Liver (tissue), 3 donors: ENCODE measurements at regions not wholly inside any gene's neighbourhood (a gene's known extent, or its start where the extent isn't known, plus 50 kb on each side); places are given as distances from the start of the nearest gene placed in this dataset.
"Not testable (repeated sequence)": the region's sequence is repeated elsewhere in the genome, so short reads cannot be mapped to it uniquely, and the experiment has no call there.

Experiments
- JUND ChIP-seq, 2 donors: IDR thresholded peaks; 2 replicates each; pipeline ENCODE4 v1.6.1; 2016; ENCODE audit warnings: antibody characterized with exemption in 2 of 2
- RAD21 ChIP-seq, 2 donors: IDR thresholded peaks; 2 replicates each; pipeline ENCODE4 v1.6.1; 2016; ENCODE audit warnings: antibody characterized with exemption in 2 of 2, mild to moderate bottlenecking in 2 of 2
- TAF1 ChIP-seq: conservative IDR thresholded peaks from 2 replicates; pipeline ENCODE4 v1.6.1; 2016; ENCODE audit warnings: antibody characterized with exemption, mild to moderate bottlenecking
- TF ChIP-seq, protein P1 (sequence below): fragments of 150-350 bp; IDR thresholded peaks from 2 replicates; pipeline ENCODE4 v1.5.1; 2017; ENCODE audit warnings: improper control_type of control experiment, low read depth, low read length; ENCODE audit not compliant: missing input control
- TF ChIP-seq, protein P2 (sequence below): IDR thresholded peaks from 2 replicates; pipeline ENCODE4 v1.6.1; 2016; ENCODE audit warnings: antibody characterized with exemption
- TF ChIP-seq, protein P3 (sequence below): IDR thresholded peaks from 2 replicates; pipeline ENCODE4 v1.6.1; 2016; ENCODE audit warnings: antibody characterized with exemption
- donor health status: healthy.
- donor health status: healthy.

DNA sequence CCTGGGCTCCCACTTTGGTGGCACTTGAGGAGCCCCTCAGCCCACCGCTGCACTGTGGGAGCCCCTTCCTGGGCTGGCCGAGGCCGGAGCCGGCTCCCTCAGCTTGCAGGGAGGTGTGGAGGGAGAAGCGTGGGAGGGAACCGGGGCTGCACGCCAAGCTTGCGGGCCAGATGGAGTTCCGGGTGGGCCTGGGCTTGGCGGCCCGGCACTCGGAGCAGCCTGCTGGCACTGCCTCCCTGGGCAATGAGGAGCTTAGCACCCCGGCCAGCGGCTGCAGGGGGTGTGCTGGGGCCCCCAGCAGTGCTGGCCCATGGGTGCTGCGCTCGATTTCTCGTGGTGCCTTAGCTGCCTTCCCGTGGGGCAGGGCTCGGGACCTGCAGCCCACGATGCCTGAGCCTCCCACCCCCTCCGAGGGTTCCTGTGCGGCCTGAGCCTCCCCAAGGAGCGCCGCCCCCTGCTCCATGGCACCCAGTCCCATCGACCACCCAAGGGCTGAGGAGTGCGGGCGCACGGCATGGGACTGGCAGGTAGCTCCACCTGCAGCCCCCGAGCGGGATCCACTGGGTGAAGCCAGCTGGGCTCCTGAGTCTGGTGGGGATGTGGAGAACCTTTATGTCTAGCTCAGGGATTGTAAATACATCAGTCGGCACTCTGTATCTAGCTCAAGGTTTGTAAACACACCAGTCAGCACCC, 1068.5 kb downstream of the ROBO2 start:
- TF ChIP-seq, protein P1, sequence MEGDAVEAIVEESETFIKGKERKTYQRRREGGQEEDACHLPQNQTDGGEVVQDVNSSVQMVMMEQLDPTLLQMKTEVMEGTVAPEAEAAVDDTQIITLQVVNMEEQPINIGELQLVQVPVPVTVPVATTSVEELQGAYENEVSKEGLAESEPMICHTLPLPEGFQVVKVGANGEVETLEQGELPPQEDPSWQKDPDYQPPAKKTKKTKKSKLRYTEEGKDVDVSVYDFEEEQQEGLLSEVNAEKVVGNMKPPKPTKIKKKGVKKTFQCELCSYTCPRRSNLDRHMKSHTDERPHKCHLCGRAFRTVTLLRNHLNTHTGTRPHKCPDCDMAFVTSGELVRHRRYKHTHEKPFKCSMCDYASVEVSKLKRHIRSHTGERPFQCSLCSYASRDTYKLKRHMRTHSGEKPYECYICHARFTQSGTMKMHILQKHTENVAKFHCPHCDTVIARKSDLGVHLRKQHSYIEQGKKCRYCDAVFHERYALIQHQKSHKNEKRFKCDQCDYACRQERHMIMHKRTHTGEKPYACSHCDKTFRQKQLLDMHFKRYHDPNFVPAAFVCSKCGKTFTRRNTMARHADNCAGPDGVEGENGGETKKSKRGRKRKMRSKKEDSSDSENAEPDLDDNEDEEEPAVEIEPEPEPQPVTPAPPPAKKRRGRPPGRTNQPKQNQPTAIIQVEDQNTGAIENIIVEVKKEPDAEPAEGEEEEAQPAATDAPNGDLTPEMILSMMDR, result not testable (repeated sequence)
- TF ChIP-seq, protein P2, sequence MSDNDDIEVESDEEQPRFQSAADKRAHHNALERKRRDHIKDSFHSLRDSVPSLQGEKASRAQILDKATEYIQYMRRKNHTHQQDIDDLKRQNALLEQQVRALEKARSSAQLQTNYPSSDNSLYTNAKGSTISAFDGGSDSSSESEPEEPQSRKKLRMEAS, result not testable (repeated sequence)
- TF ChIP-seq, protein P3, sequence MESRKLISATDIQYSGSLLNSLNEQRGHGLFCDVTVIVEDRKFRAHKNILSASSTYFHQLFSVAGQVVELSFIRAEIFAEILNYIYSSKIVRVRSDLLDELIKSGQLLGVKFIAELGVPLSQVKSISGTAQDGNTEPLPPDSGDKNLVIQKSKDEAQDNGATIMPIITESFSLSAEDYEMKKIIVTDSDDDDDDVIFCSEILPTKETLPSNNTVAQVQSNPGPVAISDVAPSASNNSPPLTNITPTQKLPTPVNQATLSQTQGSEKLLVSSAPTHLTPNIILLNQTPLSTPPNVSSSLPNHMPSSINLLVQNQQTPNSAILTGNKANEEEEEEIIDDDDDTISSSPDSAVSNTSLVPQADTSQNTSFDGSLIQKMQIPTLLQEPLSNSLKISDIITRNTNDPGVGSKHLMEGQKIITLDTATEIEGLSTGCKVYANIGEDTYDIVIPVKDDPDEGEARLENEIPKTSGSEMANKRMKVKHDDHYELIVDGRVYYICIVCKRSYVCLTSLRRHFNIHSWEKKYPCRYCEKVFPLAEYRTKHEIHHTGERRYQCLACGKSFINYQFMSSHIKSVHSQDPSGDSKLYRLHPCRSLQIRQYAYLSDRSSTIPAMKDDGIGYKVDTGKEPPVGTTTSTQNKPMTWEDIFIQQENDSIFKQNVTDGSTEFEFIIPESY, result not testable (repeated sequence)
- not testable (repeated sequence) for TF ChIP-seq RAD21 (IDR thresholded peaks at IDR 0.05); TAF1; JUND (IDR thresholded peaks at IDR 0.05)
